Left lung (tissue), 4 donors: ENCODE measurements at regions not wholly inside any gene's neighbourhood (a gene's known extent, or its start where the extent isn't known, plus 50 kb on each side); places are given as distances from the start of the nearest gene placed in this dataset.
"Not testable (repeated sequence)": the region's sequence is repeated elsewhere in the genome, so short reads cannot be mapped to it uniquely, and the experiment has no call there.

Experiments used
- ATAC-seq: fragments of 200-7000 bp; cut with Tn5 transposase; one replicate; pipeline ENCODE4 v1.9.1; 2020; ENCODE audit warnings: moderate library complexity
- DNase-seq, 4 donors: peaks; one replicate each; pipeline ENCODE4 v3.0.0-alpha.2; 2013 to 2020
- H3K27ac ChIP-seq, 2 donors: fragments of 200-600 bp; sonication (generic) in 1 of 2; one replicate each; pipeline versions ENCODE4 v1.5.0 to v1.8.0; 2020 to 2021
- H3K27me3 ChIP-seq, 2 donors: fragments of 200-600 bp; sonication (generic) in 1 of 2; one replicate each; pipeline versions ENCODE4 v1.5.0 to v1.8.0; 2020 to 2021
- H3K36me3 ChIP-seq, 2 donors: fragments of 200-600 bp; sonication (generic) in 1 of 2; one replicate each; pipeline versions ENCODE4 v1.5.0 to v1.8.0; 2020 to 2021
- H3K4me1 ChIP-seq, 2 donors: fragments of 200-600 bp; one replicate each; pipeline ENCODE4 v1.8.0; 2021
- H3K4me3 ChIP-seq, 2 donors: fragments of 200-600 bp; sonication (generic) in 1 of 2; one replicate each; pipeline versions ENCODE4 v1.5.0 to v1.8.0; 2020 to 2021; ENCODE audit warnings: mild to moderate bottlenecking in 1 of 2
- H3K9me3 ChIP-seq, 2 donors: fragments of 200-600 bp; sonication (generic) in 1 of 2; one replicate each; pipeline versions ENCODE4 v1.5.0 to v1.8.0; 2020 to 2021
- intact Hi-C, 2 donors: fragments of 100-400 bp; cut with DNase I; formaldehyde crosslinking; loops; one replicate each; pipeline versions ENCODE4 v1.11.2 to v1.14.2; 2022
- TF ChIP-seq, protein P1 (sequence below), 2 donors: fragments of 200-600 bp; sonication (generic) in 1 of 2; IDR thresholded peaks; one replicate each; pipeline versions ENCODE4 v1.5.0 to v1.8.0; 2021; ENCODE audit warnings: antibody characterized with exemption in 2 of 2
- donor health status: DM: no; HTN: yes; CAD: no.
- donor health status: DM: no; HTN: no; CAD: no.

DNA sequence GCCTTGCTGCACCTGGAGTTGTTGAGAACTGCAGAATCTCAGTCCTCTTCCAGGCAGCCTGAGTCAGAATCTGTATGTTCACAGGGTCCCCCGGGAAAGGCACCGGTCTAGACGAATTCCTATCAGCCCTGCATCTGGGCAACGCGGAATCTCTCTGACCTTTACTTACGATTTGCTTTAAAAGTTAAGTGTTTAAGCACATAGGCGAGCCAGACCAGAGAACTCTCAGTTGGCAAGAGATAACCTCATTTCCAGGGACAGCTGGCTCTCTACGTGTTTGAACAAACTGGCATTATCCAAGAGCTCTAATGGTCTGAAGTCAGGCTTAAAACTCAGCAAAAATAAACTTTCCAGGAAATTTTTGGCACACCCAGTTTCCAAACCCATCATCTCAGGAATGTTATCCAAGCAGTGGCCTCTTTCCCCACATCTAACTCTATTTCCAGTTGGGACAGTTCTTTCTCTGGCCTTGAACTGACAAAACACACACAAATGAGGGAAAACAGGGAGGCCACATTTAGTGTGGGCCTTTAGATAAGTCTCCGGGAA is 53.4 kb downstream of the HES1 start:
- DNase-seq: no peak

DNA sequence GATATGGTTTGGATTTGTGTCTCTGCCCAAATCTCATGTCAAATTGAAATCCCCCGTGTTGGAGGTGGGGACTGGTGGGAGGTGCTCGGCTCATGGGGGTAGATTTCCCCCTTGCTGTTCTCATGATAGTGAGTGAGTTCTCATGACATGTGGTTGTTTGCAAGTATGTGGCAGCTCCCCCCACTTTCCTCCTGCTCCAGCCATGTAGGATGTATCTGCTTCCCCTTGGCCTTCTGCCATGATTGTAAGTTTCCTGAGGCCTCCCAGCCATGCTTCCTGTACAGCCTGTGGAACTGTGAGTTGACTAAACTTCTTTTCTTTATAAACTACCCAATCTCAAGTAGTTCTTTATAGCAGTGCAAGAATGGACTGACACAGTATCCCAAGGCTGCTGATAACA is 55.9 kb downstream of the HES1 start:
- intact Hi-C loops, H3K36me3 ChIP-seq, DNase-seq, ATAC-seq, H3K4me1 ChIP-seq, H3K27ac ChIP-seq, H3K27me3 ChIP-seq, H3K4me3 ChIP-seq, H3K9me3 ChIP-seq: not testable (repeated sequence)

More for the DNA sequence above, 53.4 kb downstream of the HES1 start:
- ATAC-seq: peak; percentile 74
- H3K27me3 ChIP-seq: no peaks in the 10 kb centered on the region
- intact Hi-C loops: no loop called here
- TF ChIP-seq, protein P1, sequence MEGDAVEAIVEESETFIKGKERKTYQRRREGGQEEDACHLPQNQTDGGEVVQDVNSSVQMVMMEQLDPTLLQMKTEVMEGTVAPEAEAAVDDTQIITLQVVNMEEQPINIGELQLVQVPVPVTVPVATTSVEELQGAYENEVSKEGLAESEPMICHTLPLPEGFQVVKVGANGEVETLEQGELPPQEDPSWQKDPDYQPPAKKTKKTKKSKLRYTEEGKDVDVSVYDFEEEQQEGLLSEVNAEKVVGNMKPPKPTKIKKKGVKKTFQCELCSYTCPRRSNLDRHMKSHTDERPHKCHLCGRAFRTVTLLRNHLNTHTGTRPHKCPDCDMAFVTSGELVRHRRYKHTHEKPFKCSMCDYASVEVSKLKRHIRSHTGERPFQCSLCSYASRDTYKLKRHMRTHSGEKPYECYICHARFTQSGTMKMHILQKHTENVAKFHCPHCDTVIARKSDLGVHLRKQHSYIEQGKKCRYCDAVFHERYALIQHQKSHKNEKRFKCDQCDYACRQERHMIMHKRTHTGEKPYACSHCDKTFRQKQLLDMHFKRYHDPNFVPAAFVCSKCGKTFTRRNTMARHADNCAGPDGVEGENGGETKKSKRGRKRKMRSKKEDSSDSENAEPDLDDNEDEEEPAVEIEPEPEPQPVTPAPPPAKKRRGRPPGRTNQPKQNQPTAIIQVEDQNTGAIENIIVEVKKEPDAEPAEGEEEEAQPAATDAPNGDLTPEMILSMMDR (IDR thresholded peaks at IDR 0.05): no peak
- no peaks in the 10 kb centered on the region for H3K9me3 ChIP-seq
- H3K4me3 ChIP-seq: no peak overlapping the region
- no peak overlapping the region for H3K27ac ChIP-seq
- peaks cover 4 to 7% of the 10 kb centered on the region in 2 donors for H3K4me1 ChIP-seq
- H3K36me3 ChIP-seq: no peaks in the 10 kb centered on the region

DNA sequence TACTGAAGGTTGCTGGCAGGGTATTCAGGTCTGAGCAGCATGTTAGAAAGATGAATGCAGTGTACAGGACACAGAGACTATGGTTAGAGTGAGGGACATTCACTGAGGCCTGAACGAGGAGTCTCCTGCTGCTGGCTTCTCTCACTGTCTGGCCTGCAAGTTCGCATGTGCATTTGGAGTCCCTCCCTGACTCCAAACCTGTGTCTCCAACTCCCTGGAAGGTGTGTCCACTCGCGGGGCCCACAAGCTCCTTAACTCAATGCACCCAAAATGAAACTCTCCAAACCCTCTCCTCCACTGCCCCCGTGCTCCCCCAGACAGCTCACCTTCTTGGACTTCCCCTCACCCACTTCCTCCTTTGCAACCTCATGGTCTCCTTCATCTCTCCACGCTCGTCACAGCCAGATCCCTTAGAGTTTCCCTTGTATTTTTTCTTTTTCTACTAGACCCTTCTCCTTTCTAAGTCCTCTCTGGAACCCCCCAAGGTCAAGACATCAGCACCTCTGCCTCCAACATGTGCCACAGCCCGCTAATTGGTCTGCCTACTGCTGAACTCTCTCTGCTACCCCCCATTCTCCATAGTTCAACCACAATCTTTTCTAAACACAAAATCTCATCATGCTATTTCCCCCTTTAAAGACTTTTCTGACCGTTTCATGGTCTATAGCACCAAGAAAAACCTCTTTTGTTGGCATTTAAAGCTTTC is 58.3 kb downstream of the HES1 start:
- no peak for ATAC-seq
- intact Hi-C loops: no loop called here

DNA sequence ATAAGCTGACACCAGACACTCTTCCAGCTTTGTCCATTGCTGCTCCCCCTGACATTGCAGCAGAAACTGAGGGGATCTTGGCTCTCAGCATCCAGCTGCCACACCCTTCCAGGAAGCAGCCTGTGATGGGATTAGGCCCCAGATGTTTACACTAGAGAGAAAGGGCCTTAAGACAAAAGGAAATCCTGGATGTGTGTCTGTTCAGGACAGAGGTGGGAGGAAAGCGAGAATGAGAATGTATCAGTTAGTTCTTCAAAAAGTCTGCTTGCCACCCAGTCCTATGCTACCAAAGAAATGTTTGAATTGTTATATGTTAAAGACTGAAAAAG is 58.8 kb downstream of the HES1 start:
- H3K9me3 ChIP-seq: no peaks in the 10 kb centered on the region
- DNase-seq: no peak
- H3K27me3 ChIP-seq: no peaks in the 10 kb centered on the region
- intact Hi-C loops: no loop called here
- no peak for ATAC-seq
- no peak overlapping the region for H3K27ac ChIP-seq
- no peak overlapping the region for H3K4me3 ChIP-seq
- peaks cover 0 to 9% of the 10 kb centered on the region in 2 donors for H3K4me1 ChIP-seq
- TF ChIP-seq, protein P1 (IDR thresholded peaks at IDR 0.05): no peak
- no peaks in the 10 kb centered on the region for H3K36me3 ChIP-seq

More for the DNA sequence above, 58.3 kb downstream of the HES1 start:
- Histone ChIP-seq H3K36me3 (no peaks in the 10 kb centered on the region), H3K9me3 (no peaks in the 10 kb centered on the region), H3K27me3 (no peaks in the 10 kb centered on the region), H3K4me1 (peaks cover 5 to 9% of the 10 kb centered on the region in 2 donors), H3K27ac (no peak overlapping the region), H3K4me3 (no peak overlapping the region)
- TF ChIP-seq, protein P1 (IDR thresholded peaks at IDR 0.05): no peak
- DNase-seq: no peak

DNA sequence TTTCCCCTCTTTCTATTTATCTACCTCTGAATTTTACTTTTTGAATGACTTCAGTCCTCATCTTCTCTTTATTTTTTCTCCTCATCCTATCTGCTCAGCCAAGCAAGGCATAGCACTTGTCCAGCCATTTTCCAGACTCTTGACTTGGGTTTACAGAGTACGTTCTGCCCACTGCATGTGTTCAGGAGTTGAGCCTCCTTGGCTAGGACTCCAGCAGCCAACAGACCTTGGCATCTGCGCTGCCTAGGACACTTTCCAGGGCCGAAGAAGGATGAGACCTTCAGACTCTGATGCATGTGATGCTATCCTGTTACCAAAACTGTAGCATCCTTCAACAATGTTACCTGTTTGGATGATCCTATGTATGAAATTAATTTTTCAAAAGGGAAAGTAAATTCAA is 59.7 kb downstream of the HES1 start:
- Histone ChIP-seq H3K4me1 (peaks cover 0 to 9% of the 10 kb centered on the region in 2 donors), H3K36me3 (no peaks in the 10 kb centered on the region), H3K9me3 (no peaks in the 10 kb centered on the region), H3K4me3 (no peak overlapping the region), H3K27ac (no peak overlapping the region), H3K27me3 (no peaks in the 10 kb centered on the region)
- DNase-seq (no peak), ATAC-seq (no peak)
- intact Hi-C loops: no loop called here
- TF ChIP-seq, protein P1 (IDR thresholded peaks at IDR 0.05): no peak

DNA sequence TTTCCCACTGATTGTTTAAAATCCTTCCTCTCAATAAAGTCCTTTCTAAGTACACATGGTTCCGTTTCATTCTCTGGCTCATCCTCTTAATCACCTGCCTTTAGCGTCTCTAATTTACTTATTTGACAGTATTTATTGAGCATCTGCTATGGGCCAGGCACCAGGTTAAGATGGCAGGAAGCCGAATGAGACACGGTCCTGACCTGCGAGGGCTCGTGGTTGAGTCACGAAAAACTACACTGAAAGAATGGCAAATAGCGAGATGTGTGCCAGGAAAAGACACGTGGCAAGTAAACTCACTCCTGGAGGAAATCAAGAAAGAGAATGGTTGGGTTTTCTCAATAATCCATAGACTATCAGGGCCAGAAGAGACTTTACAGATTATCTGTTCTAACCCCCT is 60.9 kb downstream of the HES1 start:
- Histone ChIP-seq H3K27ac (no peak overlapping the region), H3K4me1 (peaks cover 0 to 9% of the 10 kb centered on the region in 2 donors), H3K4me3 (no peak overlapping the region), H3K9me3 (no peaks in the 10 kb centered on the region), H3K27me3 (no peaks in the 10 kb centered on the region), H3K36me3 (no peaks in the 10 kb centered on the region)
- intact Hi-C loops: no loop called here
- no peak for ATAC-seq
- no peak for DNase-seq
- TF ChIP-seq, protein P1 (IDR thresholded peaks at IDR 0.05): no peak
